Common myeloid progenitor, CD34-positive (primary cell): ENCODE measurements at regions not wholly inside any gene's neighbourhood (a gene's known extent, or its start where the extent isn't known, plus 50 kb on each side); places are given as distances from the start of the nearest gene placed in this dataset.

ENCODE experiments used
- CTCF ChIA-PET: fragments of 350-600 bp; sonication (Branson Sonifier 250); formaldehyde crosslinking; loops from one replicate; lab custom pipeline; 2021; ENCODE audit warnings: antibody characterized with exemption; lab: Charles Lee
- POLR2A ChIA-PET: fragments of 350-600 bp; sonication (Branson Sonifier 250); formaldehyde crosslinking; loops from one replicate; lab custom pipeline; 2021; ENCODE audit warnings: antibody characterized with exemption; lab: Charles Lee
- DNase-seq, 3 donors: peaks; one replicate each; pipeline versions ENCODE4 v3.0.0 to v3.0.0-alpha.2; 2013
- H3K27ac ChIP-seq, 2 experiments: 1 replicate in 1 of 2; 2 replicates in 1 of 2; pipeline ENCODE4 v1.7.0; 2013; ENCODE audit warnings: inconsistent platforms in 2 of 2, low read length in 2 of 2, mild to moderate bottlenecking in 2 of 2, low read depth in 1 of 2, moderate library complexity in 1 of 2; ENCODE audit not compliant: severe bottlenecking in 2 of 2, insufficient read depth in 1 of 2, poor library complexity in 1 of 2
- H3K27me3 ChIP-seq, 5 experiments: replicated peaks in 2 of 5; 1 replicate in 3 of 5; 2 replicates in 2 of 5; pipeline versions ENCODE4 v1.6.1 to v1.7.0; 2013; ENCODE audit warnings: low read length in 4 of 5, mild to moderate bottlenecking in 2 of 5, moderate library complexity in 2 of 5, inconsistent platforms in 1 of 5; ENCODE audit not compliant: insufficient read depth in 5 of 5, control insufficient read depth in 4 of 5
- H3K36me3 ChIP-seq, 4 experiments: 1 replicate in 2 of 4; 2 replicates in 2 of 4; pipeline versions ENCODE4 v1.6.1 to v1.7.0; 2013; ENCODE audit warnings: low read length in 3 of 4, control low read depth in 1 of 4, mild to moderate bottlenecking in 1 of 4; ENCODE audit not compliant: control insufficient read depth in 4 of 4, insufficient read depth in 4 of 4
- H3K4me1 ChIP-seq, 4 experiments: 1 replicate in 3 of 4; 2 replicates in 1 of 4; pipeline versions ENCODE4 v1.6.1 to v1.7.1; 2013; ENCODE audit warnings: low read length in 3 of 4, mild to moderate bottlenecking in 3 of 4, control low read depth in 1 of 4, inconsistent platforms in 1 of 4, moderate library complexity in 1 of 4; ENCODE audit not compliant: control insufficient read depth in 4 of 4, insufficient read depth in 4 of 4; ENCODE audit errors: control extremely low read depth in 1 of 4
- H3K4me3 ChIP-seq, 7 experiments: 1 replicate in 4 of 7; 2 replicates in 3 of 7; pipeline versions ENCODE4 v1.5.1 to v1.7.0; 2013; ENCODE audit warnings: mild to moderate bottlenecking in 7 of 7, low read length in 6 of 7, moderate library complexity in 6 of 7, inconsistent platforms in 2 of 7, low read depth in 2 of 7, control low read depth in 1 of 7; ENCODE audit not compliant: insufficient read depth in 4 of 7, control insufficient read depth in 1 of 7; ENCODE audit errors: extremely low read depth in 1 of 7
- H3K9me3 ChIP-seq, 5 experiments: 1 replicate in 4 of 5; 2 replicates in 1 of 5; pipeline versions ENCODE4 v1.6.1 to v1.7.1; 2013; ENCODE audit warnings: low read length in 4 of 5, mild to moderate bottlenecking in 2 of 5, inconsistent platforms in 1 of 5, low read depth in 1 of 5, moderate library complexity in 1 of 5; ENCODE audit not compliant: control insufficient read depth in 4 of 5, insufficient read depth in 2 of 5; ENCODE audit errors: control extremely low read depth in 1 of 5
- WGBS: methylation state at CpG from one replicate; pipeline ENCODE4 v1.1.5; 2013; ENCODE audit not compliant: insufficient coverage; 5-methylcytosine and 5-hydroxymethylcytosine counted together

DNA sequence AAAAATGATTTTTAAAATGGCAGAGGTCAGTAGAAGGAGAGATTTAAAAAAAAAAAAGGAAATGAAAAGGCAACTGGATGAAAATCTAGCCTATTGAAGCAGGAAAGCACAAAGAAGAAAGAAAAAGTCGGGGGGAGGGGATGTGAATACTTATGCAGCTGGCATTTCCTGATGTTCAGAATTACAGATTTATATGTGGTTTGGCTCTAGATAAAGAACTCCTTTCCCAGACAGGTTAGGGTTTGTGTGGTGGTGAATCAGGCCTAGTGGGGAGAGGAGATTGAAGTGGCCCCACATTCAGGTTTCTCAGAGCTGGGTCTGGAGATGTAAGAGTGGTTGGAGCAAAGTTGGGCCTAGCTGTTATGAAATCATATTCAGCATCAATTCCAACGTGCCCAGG lies 394.4 kb downstream of the FIGN start:
- H3K9me3 ChIP-seq, result peaks cover 0 to 2% (median 0%) of the 10 kb centered on the region in 5 experiments
- H3K27ac ChIP-seq, result no peak overlapping the region
- DNase-seq, result peak in 1 of 3 donors; percentile 2
- H3K27me3 ChIP-seq, result no peaks in the 10 kb centered on the region
- H3K4me3 ChIP-seq, result no peak overlapping the region
- H3K36me3 ChIP-seq, result no peaks in the 10 kb centered on the region
- no peaks in the 10 kb centered on the region for H3K4me1 ChIP-seq
- ChIA-PET POLR2A (no interaction called here), CTCF (no interaction called here)
- 30% methylated on average over 1 of the region's 2 CpGs for WGBS

DNA sequence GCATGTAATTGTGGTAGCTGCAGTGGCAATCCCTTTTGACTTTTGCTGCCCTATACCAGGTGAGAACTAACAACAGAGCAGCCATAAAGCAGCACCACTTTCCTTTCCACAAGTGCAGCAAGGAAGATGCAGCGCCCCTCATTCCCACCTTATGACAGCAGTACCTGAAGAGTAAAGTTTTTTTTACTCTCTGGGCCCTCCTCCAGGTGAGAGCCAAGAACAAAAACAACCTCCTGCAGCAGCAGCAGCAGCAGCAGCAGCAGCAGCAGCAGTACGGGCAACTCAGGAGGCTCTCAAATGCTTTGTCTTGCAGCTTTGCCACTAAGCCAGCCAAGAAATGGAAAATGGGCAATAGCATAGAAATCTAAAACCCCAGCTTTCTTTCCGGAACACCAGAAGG lies 397.5 kb downstream of the FIGN start:
- no peaks in the 10 kb centered on the region for H3K36me3 ChIP-seq
- CTCF ChIA-PET, result no interaction called here
- DNase-seq, result no peak
- no peaks in the 10 kb centered on the region for H3K4me1 ChIP-seq
- no peak overlapping the region for H3K4me3 ChIP-seq
- H3K27ac ChIP-seq, result no peak overlapping the region
- WGBS, result 92% methylated on average over 2 of the region's 3 CpGs
- POLR2A ChIA-PET, result no interaction called here
- H3K9me3 ChIP-seq, result peaks cover 0 to 2% (median 0%) of the 10 kb centered on the region in 5 experiments
- H3K27me3 ChIP-seq, result no peaks in the 10 kb centered on the region

DNA sequence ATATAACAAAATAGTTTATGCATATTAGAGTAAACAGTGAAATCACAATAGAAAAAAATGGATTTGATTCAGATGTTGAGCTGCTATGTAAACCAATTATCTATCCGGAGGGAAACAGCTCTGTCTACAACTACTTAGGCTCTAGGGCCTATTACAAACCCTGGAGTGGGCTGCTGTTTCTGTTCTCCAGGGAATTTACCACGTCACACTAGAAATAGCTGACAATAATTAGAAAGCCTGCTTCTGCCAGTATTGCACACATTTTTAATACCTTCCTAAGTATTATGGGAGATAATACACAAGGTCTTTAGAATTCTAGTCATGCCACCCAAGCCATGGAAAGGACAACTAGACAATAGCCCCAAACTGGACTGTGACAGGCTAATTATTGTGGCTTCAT lies 411.1 kb downstream of the FIGN start:
- no peak for DNase-seq
- 100% methylated on average over 1 of the region's 2 CpGs for WGBS
- no peaks in the 10 kb centered on the region for H3K36me3 ChIP-seq
- POLR2A ChIA-PET, result no interaction called here
- H3K4me1 ChIP-seq, result no peaks in the 10 kb centered on the region
- no peaks in the 10 kb centered on the region for H3K27me3 ChIP-seq
- CTCF ChIA-PET, result no interaction called here
- H3K4me3 ChIP-seq, result no peak overlapping the region
- H3K9me3 ChIP-seq, result no peaks in the 10 kb centered on the region
- no peak overlapping the region for H3K27ac ChIP-seq

DNA sequence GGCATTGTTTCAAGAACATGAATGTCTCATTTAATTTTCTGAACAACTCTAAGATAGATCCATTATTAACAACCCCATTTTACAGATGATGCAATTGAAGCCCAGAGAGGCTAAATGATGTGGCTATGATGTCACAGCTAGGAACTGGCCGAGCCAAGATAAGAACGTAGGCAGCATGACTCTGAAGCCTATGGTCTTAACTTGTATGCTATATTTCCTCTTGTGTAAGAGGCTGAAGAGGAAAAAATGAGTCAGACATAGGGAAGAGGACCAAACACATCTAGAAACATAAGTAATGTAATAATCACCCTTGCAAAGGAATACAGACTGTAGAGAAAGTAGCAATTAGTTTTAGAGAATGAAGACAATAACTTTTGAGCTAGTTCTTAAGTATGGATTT lies 416.8 kb downstream of the FIGN start:
- POLR2A ChIA-PET, result no interaction called here
- WGBS, result 70% methylated on average over 2 of the region's 2 CpGs
- Histone ChIP-seq H3K27me3 (no peaks in the 10 kb centered on the region), H3K9me3 (peaks cover 0 to 2% (median 0%) of the 10 kb centered on the region in 5 experiments), H3K4me1 (no peaks in the 10 kb centered on the region), H3K36me3 (no peaks in the 10 kb centered on the region), H3K27ac (no peak overlapping the region), H3K4me3 (no peak overlapping the region)
- no peak for DNase-seq
- CTCF ChIA-PET, result interaction anchor here (0.6 kb wide), 1 partner anchor 185 kb away, joined by 3 read pairs; no protein-coding TSS in a partner anchor

DNA sequence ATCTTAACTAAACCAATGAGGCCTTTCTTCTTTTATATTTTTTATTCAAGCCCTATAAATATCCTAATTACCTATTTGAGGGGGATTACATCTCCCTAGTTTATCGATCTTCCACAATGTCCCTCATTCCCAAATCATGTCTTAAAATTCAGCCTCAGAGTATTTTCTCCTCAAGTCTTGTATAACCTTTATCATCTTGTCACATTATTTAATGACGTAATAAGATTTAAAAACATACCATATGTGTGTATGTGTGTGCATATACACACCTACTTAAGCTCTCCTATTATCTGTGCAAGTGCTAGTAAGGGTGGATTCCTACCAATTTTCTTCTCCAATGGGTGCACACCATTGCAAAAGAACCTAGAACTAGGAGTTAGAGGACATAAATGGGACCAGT lies 421.1 kb downstream of the FIGN start:
- H3K4me1 ChIP-seq, result no peaks in the 10 kb centered on the region
- H3K9me3 ChIP-seq, result peaks cover 0 to 2% (median 0%) of the 10 kb centered on the region in 5 experiments
- H3K36me3 ChIP-seq, result no peaks in the 10 kb centered on the region
- ChIA-PET POLR2A (no interaction called here), CTCF (no interaction called here)
- no peak for DNase-seq
- H3K27ac ChIP-seq, result no peak overlapping the region
- no peaks in the 10 kb centered on the region for H3K27me3 ChIP-seq
- no CpG with 5 or more reads among the region's 2 CpGs for WGBS
- no peak overlapping the region for H3K4me3 ChIP-seq

DNA sequence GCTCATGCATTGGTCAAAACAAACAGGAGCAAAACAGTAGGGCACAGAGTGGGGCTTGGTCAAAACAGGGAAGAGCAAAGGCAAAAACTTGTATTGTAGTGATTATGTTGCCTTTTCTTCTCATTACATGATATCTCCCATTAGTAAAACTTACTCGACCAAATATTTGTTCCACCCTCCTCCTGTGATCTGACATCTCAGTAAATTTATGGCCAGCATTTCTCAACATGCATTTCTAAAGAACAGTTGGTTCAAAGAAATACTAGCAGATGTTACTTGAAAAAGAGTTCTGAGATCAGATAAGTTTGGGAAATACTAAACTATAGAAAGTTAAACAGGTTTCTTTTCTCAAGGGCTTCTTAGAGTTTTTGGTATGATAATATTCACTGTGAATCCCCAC lies 423.1 kb downstream of the FIGN start:
- DNase-seq, result no peak
- no peak overlapping the region for H3K4me3 ChIP-seq
- WGBS, result no CpG with 5 or more reads among the region's 1 CpG
- H3K4me1 ChIP-seq, result no peaks in the 10 kb centered on the region
- H3K27ac ChIP-seq, result no peak overlapping the region
- H3K36me3 ChIP-seq, result no peaks in the 10 kb centered on the region
- H3K9me3 ChIP-seq, result peaks cover 0 to 2% (median 0%) of the 10 kb centered on the region in 5 experiments
- ChIA-PET CTCF (no interaction called here), POLR2A (no interaction called here)
- no peaks in the 10 kb centered on the region for H3K27me3 ChIP-seq

DNA sequence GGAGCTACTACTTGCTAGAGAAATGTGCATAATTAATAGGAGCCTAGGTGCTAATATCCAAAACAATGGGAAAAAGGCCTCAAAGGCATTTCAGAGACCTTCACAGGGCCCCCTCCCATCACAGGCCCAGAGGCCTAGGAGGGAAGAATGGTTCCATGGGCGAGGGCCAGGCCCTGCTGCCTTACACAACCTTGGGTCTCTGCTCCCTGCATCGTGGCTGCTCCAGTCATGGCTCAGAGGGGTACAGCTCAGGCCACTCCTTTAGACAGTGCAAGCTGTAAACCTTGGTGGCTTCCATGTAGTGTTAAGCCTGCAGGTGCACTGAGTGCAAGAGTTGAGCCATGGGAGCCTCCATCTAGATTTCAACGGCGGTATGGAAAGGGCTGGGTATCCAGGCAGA lies 429.2 kb downstream of the FIGN start:
- CTCF ChIA-PET, result no interaction called here

More for the DNA sequence above, 429.2 kb downstream of the FIGN start:
- Histone ChIP-seq H3K27ac (no peak overlapping the region), H3K4me1 (no peaks in the 10 kb centered on the region), H3K36me3 (no peaks in the 10 kb centered on the region), H3K27me3 (no peaks in the 10 kb centered on the region), H3K9me3 (no peaks in the 10 kb centered on the region), H3K4me3 (no peak overlapping the region)
- no peak for DNase-seq
- POLR2A ChIA-PET, result no interaction called here
- 98% methylated on average over 4 of the region's 4 CpGs for WGBS
